GM12878 (cell line): ENCODE measurements at regions not wholly inside any gene's neighbourhood (a gene's known extent, or its start where the extent isn't known, plus 50 kb on each side); places are given as distances from the start of the nearest gene placed in this dataset.

Experiments
- ATAC-seq: fragments of 200-7000 bp; cut with Tn5 transposase; 3 replicates; pipeline ENCODE4 v1.9.1; 2020; ENCODE audit warnings: mild to moderate bottlenecking, moderate library complexity
- BruUV-seq: library from RNA; stranded (reverse); fragments of 400-500 nt; replicated peaks from 2 replicates; lab custom pipeline; 2021; lab: Mats Ljungman, UMichigan
- CTCF ChIA-PET: fragments of 300-600 bp; sonication (Branson Sonifier 250); formaldehyde crosslinking; extraction: SDS; loops from one replicate; lab custom pipeline; 2021; ENCODE audit warnings: inconsistent platforms; lab: Yijun Ruan, JAX
- POLR2A ChIA-PET: fragments of 350-600 bp; formaldehyde crosslinking; extraction: SDS; loops from one replicate; lab custom pipeline; 2021; ENCODE audit warnings: inconsistent platforms; lab: Charles Lee
- RAD21 ChIA-PET: fragments of 300-600 bp; sonication (Branson Sonifier 250); formaldehyde crosslinking; loops from one replicate; lab custom pipeline; 2023; ENCODE audit warnings: antibody characterized with exemption; ENCODE audit not compliant: unreplicated experiment; lab: Charles Lee
- SMC1A ChIA-PET: fragments of 300-600 bp; sonication (Branson Sonifier 250); formaldehyde crosslinking; loops from one replicate; lab custom pipeline; 2023; ENCODE audit not compliant: unreplicated experiment, uncharacterized antibody; lab: Charles Lee
- DNase-seq: peaks from one replicate; pipeline ENCODE4 v3.0.0-alpha.2; 2011; ENCODE audit warnings: low read depth, low spot score
- FAIRE-seq: peaks from 3 replicates; lab custom pipeline; 2011; peaks lifted over from hg19 to GRCh38; lab: Jason Lieb, UNC
- H2AFZ ChIP-seq: 2 replicates; pipeline ENCODE4 v1.6.0; 2011; ENCODE audit warnings: low read depth, low read length, control low read depth; ENCODE audit not compliant: control insufficient read depth
- H3K27ac ChIP-seq: 2 replicates; pipeline ENCODE4 v1.5.1; 2011; ENCODE audit warnings: control low read depth; ENCODE audit not compliant: control insufficient read depth, insufficient read depth
- H3K27me3 ChIP-seq, 2 experiments: replicated peaks in 1 of 2; 2 replicates each; pipeline versions ENCODE4 v1.6.0 to v1.6.1; 2011; ENCODE audit warnings: low read length in 1 of 2; ENCODE audit not compliant: control insufficient read depth in 2 of 2, insufficient read depth in 2 of 2
- H3K36me3 ChIP-seq, 2 experiments: 2 replicates each; pipeline ENCODE4 v1.5.1; 2011; ENCODE audit warnings: low read length in 1 of 2; ENCODE audit not compliant: control insufficient read depth in 2 of 2, insufficient read depth in 2 of 2
- H3K4me1 ChIP-seq: 2 replicates; pipeline ENCODE4 v1.6.1; 2011; ENCODE audit warnings: mild to moderate bottlenecking, low read length, moderate library complexity, mixed read lengths; ENCODE audit not compliant: control insufficient read depth, insufficient read depth
- H3K4me2 ChIP-seq: 2 replicates; pipeline ENCODE4 v1.6.0; 2011; ENCODE audit warnings: control low read depth; ENCODE audit not compliant: control insufficient read depth, insufficient read depth
- H3K4me3 ChIP-seq: fragments of 200-600 bp; sonication (generic); 2 replicates; pipeline ENCODE4 v1.5.1; 2016
- H3K79me2 ChIP-seq: 2 replicates; pipeline ENCODE4 v1.6.0; 2011; ENCODE audit warnings: low read length; ENCODE audit not compliant: control insufficient read depth, insufficient read depth
- H3K9ac ChIP-seq: 2 replicates; pipeline ENCODE4 v1.8.0; 2011; ENCODE audit warnings: low read length, control low read depth, mixed read lengths; ENCODE audit not compliant: control insufficient read depth, insufficient read depth
- H3K9me3 ChIP-seq: replicated peaks from 3 replicates; pipeline ENCODE4 v1.5.1; 2011; ENCODE audit warnings: mild to moderate bottlenecking, low read length; ENCODE audit not compliant: control insufficient read depth, insufficient read depth
- H4K20me1 ChIP-seq: 2 replicates; pipeline ENCODE4 v1.6.0; 2011; ENCODE audit not compliant: control insufficient read depth, insufficient read depth
- BACH1 ChIP-seq: fragments of 450-650 bp; IDR thresholded peaks from 2 replicates; pipeline ENCODE4 v1.6.1; 2017; ENCODE audit warnings: mild to moderate bottlenecking, borderline replicate concordance
- CREB1 ChIP-seq: IDR thresholded peaks from 2 replicates; pipeline ENCODE4 v1.6.1; 2012; ENCODE audit warnings: low read depth, mild to moderate bottlenecking, inconsistent platforms
- EED ChIP-seq: sonication (generic); IDR thresholded peaks from 2 replicates; pipeline ENCODE4 v1.6.1; 2016; ENCODE audit warnings: antibody characterized with exemption, low read depth
- IRF4 ChIP-seq: IDR thresholded peaks from 2 replicates; pipeline ENCODE4 v1.6.1; 2011; ENCODE audit warnings: low read depth, low read length
- MTA2 ChIP-seq: fragments of 450-650 bp; IDR thresholded peaks from 2 replicates; pipeline ENCODE4 v1.6.1; 2016; ENCODE audit warnings: low read depth, mild to moderate bottlenecking, moderate library complexity
- NR2C1 ChIP-seq: fragments of 450-650 bp; IDR thresholded peaks from 2 replicates; pipeline ENCODE4 v1.6.1; 2017; ENCODE audit warnings: antibody characterized with exemption, mild to moderate bottlenecking, moderate library complexity
- PKNOX1 ChIP-seq: fragments of 450-650 bp; IDR thresholded peaks from 2 replicates; pipeline ENCODE4 v1.6.1; 2016; ENCODE audit warnings: mild to moderate bottlenecking
- SREBF2 ChIP-seq: IDR thresholded peaks from 2 replicates; pipeline ENCODE4 v1.6.1; 2012; ENCODE audit warnings: mild to moderate bottlenecking, low read length
- STAT3 ChIP-seq: IDR thresholded peaks from 2 replicates; pipeline ENCODE4 v1.6.1; 2011; ENCODE audit warnings: low read depth, low read length, improper control_type of control experiment
- TARDBP ChIP-seq: IDR thresholded peaks from 2 replicates; pipeline ENCODE4 v1.6.1; 2016; ENCODE audit warnings: borderline replicate concordance
- USF2 ChIP-seq: IDR thresholded peaks from 2 replicates; pipeline ENCODE4 v1.6.1; 2011; ENCODE audit warnings: low read depth, low read length, improper control_type of control experiment, borderline replicate concordance
- YY1 ChIP-seq: IDR thresholded peaks from 2 replicates; pipeline ENCODE4 v1.6.1; 2011; ENCODE audit warnings: low read depth, mild to moderate bottlenecking, low read length
- WGBS: methylation state at CpG from one replicate; pipeline ENCODE4 v1.1.6; 2016; ENCODE audit warnings: low lambda C conversion rate; ENCODE audit not compliant: insufficient replicate concordance, insufficient coverage; ENCODE audit errors: missing lambda C conversion rate; 5-methylcytosine and 5-hydroxymethylcytosine counted together
- in situ Hi-C: fragments of 300-500 bp; cut with MboI; formaldehyde crosslinking; loops from 9 replicates; pipeline ENCODE4 v1.14.3; 2018; ENCODE audit warnings: mixed read lengths
- intact Hi-C: fragments of 100-400 bp; cut with micrococcal nuclease; formaldehyde crosslinking; loops from one replicate; pipeline ENCODE4 v1.14.2; 2022; ENCODE audit not compliant: unreplicated experiment

- Histone ChIP-seq H3K4me2 (no peak overlapping the region), H3K4me3 (no peak overlapping the region), H3K27me3 (no peaks in the 10 kb centered on the region), H3K4me1 (no peaks in the 10 kb centered on the region), H3K9me3 (no peaks in the 10 kb centered on the region), H4K20me1 (no peaks in the 10 kb centered on the region), H3K27ac (no peak overlapping the region), H2AFZ (no peak overlapping the region), H3K9ac (no peak overlapping the region), H3K79me2 (no peaks in the 10 kb centered on the region), H3K36me3 (no peaks in the 10 kb centered on the region)
- no peak for ATAC-seq
- no peak for FAIRE-seq
- in situ Hi-C loops, result no loop called here
- no TSS peak for BruUV-seq
- TF ChIP-seq SREBF2, result no peak
- DNase-seq, result no peak
- 17% methylated on average over 2 of the region's 2 CpGs for WGBS
- SMC1A ChIA-PET, result interaction anchor here (1.2 to 2.1 kb wide), 4 partner anchors 12 to 221 kb away, joined by 3 to 7 read pairs (median 4); no protein-coding TSS in a partner anchor
- RAD21 ChIA-PET, result no interaction called here
- CTCF ChIA-PET, result no interaction called here
- POLR2A ChIA-PET, result no interaction called here
- intact Hi-C loops, result no loop called here
Observed at GRCh38 chr6:81816380-81816779, 63.9 kb upstream of the TENT5A start.

GRCh38 chr6:81814370-81815076 lies 62.0 kb upstream of the TENT5A start:
- ChIA-PET SMC1A (interaction anchor here (0.7 to 2.1 kb wide), 10 partner anchors 10 to 81 kb away, joined by 3 to 7 read pairs (median 4); no protein-coding TSS in a partner anchor), POLR2A (no interaction called here), CTCF (interaction anchor here (1.0 kb wide), 1 partner anchor 13 kb away, joined by 3 read pairs; no protein-coding TSS in a partner anchor), RAD21 (no interaction called here)
- WGBS, result 0% methylated on average over 2 of the region's 2 CpGs
- Histone ChIP-seq H3K4me3 (no peak overlapping the region), H3K27ac (no peak overlapping the region), H3K4me1 (no peaks in the 10 kb centered on the region), H3K79me2 (no peaks in the 10 kb centered on the region)
- in situ Hi-C loops, result no loop called here
- BruUV-seq, result no TSS peak
- no peak for FAIRE-seq
- TF ChIP-seq NR2C1 (no peak), PKNOX1 (no peak), EED (no peak), IRF4 (no peak), USF2 (no peak), STAT3 (no peak), BACH1 (no peak), MTA2 (no peak), TARDBP (no peak), YY1 (no peak), CREB1 (no peak)
- TF ChIP-seq, all 136 proteins: peak for 0
- Histone ChIP-seq H3K9ac (no peak overlapping the region), H3K27me3 (no peaks in the 10 kb centered on the region; a peak in 1 of 4 replicates), H2AFZ (no peak overlapping the region), H4K20me1 (no peaks in the 10 kb centered on the region), H3K9me3 (no peaks in the 10 kb centered on the region), H3K4me2 (no peak overlapping the region), H3K36me3 (no peaks in the 10 kb centered on the region)
- intact Hi-C loops, result no loop called here
- DNase-seq, result no peak
- no peak for ATAC-seq
